VCaP (cell line): ENCODE measurements at regions not wholly inside any gene's neighbourhood (a gene's known extent, or its start where the extent isn't known, plus 50 kb on each side); places are given as distances from the start of the nearest gene placed in this dataset.
"Not testable (repeated sequence)": the region's sequence is repeated elsewhere in the genome, so short reads cannot be mapped to it uniquely, and the experiment has no call there.

ENCODE experiments used
- H3K27ac ChIP-seq: fragments of 450-650 bp; 2 replicates; pipeline ENCODE4 v1.5.1; 2017
- CTCF ChIP-seq: fragments of 450-650 bp; conservative IDR thresholded peaks from 2 replicates; pipeline ENCODE4 v1.5.1; 2017; ENCODE audit warnings: mild to moderate bottlenecking, moderate library complexity

- H3K27ac ChIP-seq, result no peak overlapping the region
- TF ChIP-seq CTCF, result no peak
Observed at GRCh38 chr6:21870076-21870730, 276.7 kb downstream of the SOX4 start.

- H3K27ac ChIP-seq, result no peak overlapping the region
- no peak for TF ChIP-seq CTCF
Observed at GRCh38 chr6:21871831-21872230, 278.3 kb downstream of the SOX4 start.

GRCh38 chr6:21872749-21873148 lies 279.2 kb downstream of the SOX4 start:
- TF ChIP-seq CTCF, result no peak
- H3K27ac ChIP-seq, result no peak overlapping the region

- no peak for TF ChIP-seq CTCF
- no peak overlapping the region for H3K27ac ChIP-seq
Observed at GRCh38 chr6:21873562-21873961, 280.0 kb downstream of the SOX4 start.

GRCh38 chr6:21874372-21874771 lies 280.8 kb downstream of the SOX4 start:
- TF ChIP-seq CTCF, result no peak
- H3K27ac ChIP-seq, result no peak overlapping the region

- not testable (repeated sequence) for H3K27ac ChIP-seq
Observed at GRCh38 chr6:21877037-21877436, 283.5 kb downstream of the SOX4 start.

GRCh38 chr6:21880249-21880648 lies 286.7 kb downstream of the SOX4 start:
- H3K27ac ChIP-seq, result not testable (repeated sequence)

- peak overlapping the region; percentile 95 for H3K27ac ChIP-seq
- TF ChIP-seq CTCF, result no peak
Observed at GRCh38 chr6:21881969-21882465, 288.5 kb downstream of the SOX4 start.
